Loucy (cell line): ENCODE measurements at regions not wholly inside any gene's neighbourhood (a gene's known extent, or its start where the extent isn't known, plus 50 kb on each side); places are given as distances from the start of the nearest gene placed in this dataset.
"Not testable (repeated sequence)": the region's sequence is repeated elsewhere in the genome, so short reads cannot be mapped to it uniquely, and the experiment has no call there.

Experiments used
- EZH2phosphoT487 ChIP-seq: fragments of 200-600 bp; IDR thresholded peaks from 2 replicates; pipeline ENCODE4 v1.6.1; 2018; ENCODE audit warnings: antibody characterized with exemption, mild to moderate bottlenecking, moderate library complexity, borderline replicate concordance
- TF ChIP-seq, protein P1 (sequence below): fragments of 200-600 bp; sonication (generic); conservative IDR thresholded peaks from 2 replicates; pipeline ENCODE4 v1.5.1; 2014; ENCODE audit warnings: mild to moderate bottlenecking, antibody characterized with exemption, low read length

DNA sequence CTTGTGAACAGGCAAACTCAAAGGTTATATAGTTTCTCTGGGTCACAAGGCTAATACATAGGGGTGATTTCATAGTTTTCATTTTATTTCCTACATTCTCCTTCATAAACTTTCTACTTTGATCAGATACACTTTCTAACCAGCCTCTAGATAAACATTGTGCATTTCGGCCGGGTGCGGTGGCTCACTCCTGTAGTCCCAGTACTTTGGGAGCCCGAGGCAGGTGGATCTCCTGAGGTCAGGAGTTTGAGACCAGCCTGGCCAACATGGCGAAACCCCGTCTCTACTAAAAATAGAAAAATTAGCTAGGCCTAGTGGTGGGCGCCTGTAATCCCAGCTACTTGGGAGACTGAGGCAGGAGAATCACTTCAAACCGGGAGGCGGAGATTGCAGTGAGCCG lies 502.6 kb upstream of the CNTNAP5 start:
- TF ChIP-seq, protein P1, sequence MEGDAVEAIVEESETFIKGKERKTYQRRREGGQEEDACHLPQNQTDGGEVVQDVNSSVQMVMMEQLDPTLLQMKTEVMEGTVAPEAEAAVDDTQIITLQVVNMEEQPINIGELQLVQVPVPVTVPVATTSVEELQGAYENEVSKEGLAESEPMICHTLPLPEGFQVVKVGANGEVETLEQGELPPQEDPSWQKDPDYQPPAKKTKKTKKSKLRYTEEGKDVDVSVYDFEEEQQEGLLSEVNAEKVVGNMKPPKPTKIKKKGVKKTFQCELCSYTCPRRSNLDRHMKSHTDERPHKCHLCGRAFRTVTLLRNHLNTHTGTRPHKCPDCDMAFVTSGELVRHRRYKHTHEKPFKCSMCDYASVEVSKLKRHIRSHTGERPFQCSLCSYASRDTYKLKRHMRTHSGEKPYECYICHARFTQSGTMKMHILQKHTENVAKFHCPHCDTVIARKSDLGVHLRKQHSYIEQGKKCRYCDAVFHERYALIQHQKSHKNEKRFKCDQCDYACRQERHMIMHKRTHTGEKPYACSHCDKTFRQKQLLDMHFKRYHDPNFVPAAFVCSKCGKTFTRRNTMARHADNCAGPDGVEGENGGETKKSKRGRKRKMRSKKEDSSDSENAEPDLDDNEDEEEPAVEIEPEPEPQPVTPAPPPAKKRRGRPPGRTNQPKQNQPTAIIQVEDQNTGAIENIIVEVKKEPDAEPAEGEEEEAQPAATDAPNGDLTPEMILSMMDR: not testable (repeated sequence)
- not testable (repeated sequence) for TF ChIP-seq EZH2phosphoT487
